SH-SY5Y (cell line): ENCODE measurements at regions not wholly inside any gene's neighbourhood (a gene's known extent, or its start where the extent isn't known, plus 50 kb on each side); places are given as distances from the start of the nearest gene placed in this dataset.

Experiments used
- GATA2 ChIP-seq: IDR thresholded peaks from 2 replicates; pipeline ENCODE4 v1.6.1; 2011; ENCODE audit warnings: mild to moderate bottlenecking, low read depth, low read length
- GATA3 ChIP-seq: IDR thresholded peaks from 2 replicates; pipeline ENCODE4 v1.6.1; 2011; ENCODE audit warnings: low read depth, mild to moderate bottlenecking, low read length, moderate library complexity

- TF ChIP-seq GATA3 (no peak), GATA2 (no peak)
Measured at GRCh38 chr7:35520810-35521625, 173.9 kb downstream of the HERPUD2 start.
